ENCODE measurements at regions not wholly inside any gene's neighbourhood (a gene's known extent, or its start where the extent isn't known, plus 50 kb on each side); places are given as distances from the start of the nearest gene placed in this dataset.

DNA sequence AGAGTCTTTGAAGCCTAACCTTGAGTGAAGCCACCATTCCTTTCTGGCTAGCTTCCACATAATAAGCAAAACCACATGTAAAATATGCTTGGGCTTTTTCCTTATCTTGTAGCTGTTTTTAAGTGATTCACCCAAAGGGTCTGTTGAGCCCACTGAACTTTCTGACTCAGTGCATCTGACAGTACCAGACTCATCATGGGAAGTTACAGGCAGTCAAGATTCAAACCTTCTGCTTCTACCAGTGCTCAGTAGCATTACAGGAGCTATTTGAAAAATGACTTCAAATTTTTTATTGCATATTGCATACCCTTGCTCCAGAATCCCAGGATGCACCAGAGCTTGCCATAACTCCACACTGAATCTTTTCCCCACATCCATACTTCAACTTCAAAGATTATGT, 87.5 kb upstream of the PTPRD start:
- no peaks in the 10 kb centered on the region for H3K4me1 ChIP-seq
- H3K36me3 ChIP-seq: no peaks in the 10 kb centered on the region
- no peak overlapping the region for H3K27ac ChIP-seq
- TF ChIP-seq POLR2A (IDR thresholded peaks at IDR 0.05): no peak
- TF ChIP-seq, protein P1, sequence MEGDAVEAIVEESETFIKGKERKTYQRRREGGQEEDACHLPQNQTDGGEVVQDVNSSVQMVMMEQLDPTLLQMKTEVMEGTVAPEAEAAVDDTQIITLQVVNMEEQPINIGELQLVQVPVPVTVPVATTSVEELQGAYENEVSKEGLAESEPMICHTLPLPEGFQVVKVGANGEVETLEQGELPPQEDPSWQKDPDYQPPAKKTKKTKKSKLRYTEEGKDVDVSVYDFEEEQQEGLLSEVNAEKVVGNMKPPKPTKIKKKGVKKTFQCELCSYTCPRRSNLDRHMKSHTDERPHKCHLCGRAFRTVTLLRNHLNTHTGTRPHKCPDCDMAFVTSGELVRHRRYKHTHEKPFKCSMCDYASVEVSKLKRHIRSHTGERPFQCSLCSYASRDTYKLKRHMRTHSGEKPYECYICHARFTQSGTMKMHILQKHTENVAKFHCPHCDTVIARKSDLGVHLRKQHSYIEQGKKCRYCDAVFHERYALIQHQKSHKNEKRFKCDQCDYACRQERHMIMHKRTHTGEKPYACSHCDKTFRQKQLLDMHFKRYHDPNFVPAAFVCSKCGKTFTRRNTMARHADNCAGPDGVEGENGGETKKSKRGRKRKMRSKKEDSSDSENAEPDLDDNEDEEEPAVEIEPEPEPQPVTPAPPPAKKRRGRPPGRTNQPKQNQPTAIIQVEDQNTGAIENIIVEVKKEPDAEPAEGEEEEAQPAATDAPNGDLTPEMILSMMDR (IDR thresholded peaks at IDR 0.05): no peak
- H3K4me3 ChIP-seq: no peak overlapping the region
- no peak for DNase-seq
- no peaks in the 10 kb centered on the region for H3K27me3 ChIP-seq
- no peaks in the 10 kb centered on the region for H3K9me3 ChIP-seq

- H3K27me3 ChIP-seq: no peaks in the 10 kb centered on the region
- DNase-seq: no peak
Measured at GRCh38 chr9:10700915-10701314, 88.1 kb upstream of the PTPRD start.

GRCh38 chr9:10701906-10702305, 89.1 kb upstream of the PTPRD start:
- DNase-seq: no peak
- Histone ChIP-seq H3K4me1 (no peaks in the 10 kb centered on the region), H3K9me3 (no peaks in the 10 kb centered on the region), H3K4me3 (no peak overlapping the region), H3K27ac (no peak overlapping the region), H3K36me3 (no peaks in the 10 kb centered on the region), H3K27me3 (no peaks in the 10 kb centered on the region)
- TF ChIP-seq, protein P1 (IDR thresholded peaks at IDR 0.05): no peak
- TF ChIP-seq POLR2A (IDR thresholded peaks at IDR 0.05): no peak

More at GRCh38 chr9:10700915-10701314, 88.1 kb upstream of the PTPRD start:
- Histone ChIP-seq H3K9me3 (no peaks in the 10 kb centered on the region), H3K36me3 (no peaks in the 10 kb centered on the region), H3K4me3 (no peak overlapping the region), H3K27ac (no peak overlapping the region), H3K4me1 (no peaks in the 10 kb centered on the region)
- TF ChIP-seq, protein P1 (IDR thresholded peaks at IDR 0.05): no peak
- no peak for TF ChIP-seq POLR2A (IDR thresholded peaks at IDR 0.05)

DNA sequence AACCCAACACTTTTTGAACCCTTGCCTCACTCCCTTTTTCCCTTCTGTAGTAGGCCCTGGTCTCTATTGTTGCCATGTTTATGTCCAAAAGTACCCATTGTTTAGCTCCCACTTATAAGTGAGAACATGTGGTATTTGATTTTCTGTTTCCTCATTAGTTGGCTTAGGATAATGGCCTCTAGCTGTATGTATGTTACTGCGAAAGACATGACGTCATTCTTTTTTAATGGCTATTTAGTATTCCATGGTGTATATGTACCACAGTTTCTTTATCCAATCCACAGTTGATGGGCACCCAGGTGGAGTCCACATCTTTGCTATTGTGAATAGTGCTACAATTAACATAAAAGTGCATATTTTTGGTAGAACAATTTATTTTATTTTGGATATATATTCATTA, 90.3 kb upstream of the PTPRD start:
- no peak overlapping the region for H3K4me3 ChIP-seq
- peaks cover 0 to 3% (median 0%) of the 10 kb centered on the region in 4 donors for H3K9me3 ChIP-seq
- H3K36me3 ChIP-seq: no peaks in the 10 kb centered on the region
- no peaks in the 10 kb centered on the region for H3K27me3 ChIP-seq
- H3K27ac ChIP-seq: no peak overlapping the region
- H3K4me1 ChIP-seq: no peaks in the 10 kb centered on the region
- TF ChIP-seq, protein P1 (IDR thresholded peaks at IDR 0.05): no peak
- no peak for TF ChIP-seq POLR2A (IDR thresholded peaks at IDR 0.05)
- DNase-seq: no peak

GRCh38 chr9:10704720-10705119, 91.9 kb upstream of the PTPRD start:
- DNase-seq: no peak
- no peak for TF ChIP-seq POLR2A (IDR thresholded peaks at IDR 0.05)
- TF ChIP-seq, protein P1 (IDR thresholded peaks at IDR 0.05): no peak
- H3K27ac ChIP-seq: no peak overlapping the region

DNA sequence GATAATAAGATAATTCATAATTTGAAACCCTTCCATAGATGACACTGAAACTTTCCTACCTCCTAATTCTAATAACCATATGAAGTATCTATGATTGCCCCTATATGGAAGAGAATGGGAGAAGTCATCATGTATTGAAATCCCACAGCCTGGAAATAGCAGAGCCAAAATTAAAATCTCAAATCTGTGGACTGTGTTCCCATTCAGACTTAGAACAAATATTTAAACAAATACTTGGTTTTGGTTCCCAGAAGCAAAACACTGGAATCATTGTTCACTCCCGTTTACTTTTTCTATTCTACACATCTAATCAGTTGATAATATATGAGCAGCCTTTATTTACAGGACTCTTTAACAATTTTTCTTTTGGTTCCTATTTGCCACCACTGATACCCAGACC, 92.6 kb upstream of the PTPRD start:
- Histone ChIP-seq H3K4me1 (no peaks in the 10 kb centered on the region), H3K27ac (no peak overlapping the region), H3K9me3 (peaks cover 0 to 3% (median 0%) of the 10 kb centered on the region in 4 donors), H3K36me3 (no peaks in the 10 kb centered on the region), H3K27me3 (no peaks in the 10 kb centered on the region), H3K4me3 (no peak overlapping the region)
- DNase-seq: no peak
- TF ChIP-seq POLR2A (IDR thresholded peaks at IDR 0.05): no peak
- TF ChIP-seq, protein P1 (IDR thresholded peaks at IDR 0.05): no peak

More at GRCh38 chr9:10704720-10705119, 91.9 kb upstream of the PTPRD start:
- Histone ChIP-seq H3K36me3 (no peaks in the 10 kb centered on the region), H3K4me1 (no peaks in the 10 kb centered on the region), H3K27me3 (no peaks in the 10 kb centered on the region), H3K9me3 (peaks cover 0 to 3% (median 0%) of the 10 kb centered on the region in 4 donors), H3K4me3 (no peak overlapping the region)
